ENCODE measurements at regions not wholly inside any gene's neighbourhood (a gene's known extent, or its start where the extent isn't known, plus 50 kb on each side); places are given as distances from the start of the nearest gene placed in this dataset.

DNA sequence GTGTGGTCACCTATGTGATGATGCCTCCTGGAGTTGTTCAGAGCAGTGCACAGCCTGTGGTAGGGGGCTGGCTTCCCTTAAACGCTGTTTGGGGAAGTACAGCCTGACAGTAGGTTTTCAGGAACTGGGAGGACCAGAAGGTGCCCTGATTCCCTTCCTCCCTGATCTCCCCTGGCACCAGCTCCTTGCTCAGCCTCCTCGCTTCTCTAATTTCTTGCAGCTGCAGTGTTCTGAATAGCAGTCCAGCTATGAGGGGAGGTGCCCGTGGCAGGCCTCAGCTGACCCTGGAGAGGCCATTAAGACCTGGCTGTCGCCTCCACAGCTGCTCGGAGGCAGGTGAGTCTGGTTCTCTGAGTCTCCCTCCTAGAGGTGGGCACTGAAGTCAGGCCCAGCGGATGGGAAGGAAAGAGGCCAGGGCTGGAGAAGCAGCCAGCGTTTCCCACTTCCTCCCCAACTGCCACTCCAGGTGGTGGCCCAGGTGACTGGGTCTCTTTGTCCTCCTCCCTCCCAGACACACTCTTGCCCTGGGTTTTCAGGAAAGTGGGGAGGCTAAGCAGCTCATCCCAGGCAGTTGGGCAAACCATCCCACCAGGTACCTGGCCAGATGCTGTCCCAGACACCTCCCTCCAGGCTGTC lies 52.0 kb upstream of the RPL11 start:
- 77 to 86% methylated on average over 4 to 6 of the region's 7 CpGs for WGBS, 2 experiments (ENCODE audit: insufficient coverage in 2 of 2)
- Histone ChIP-seq H3K4me3 (ENCODE audit: extremely low read depth, insufficient read depth, low read length, poor library complexity, severe bottlenecking) (no peak overlapping the region), H3K36me3 (ENCODE audit: control insufficient read depth, insufficient read depth, low read length) (no peaks in the 10 kb centered on the region), H3K27ac (ENCODE audit: low read depth, low read length, severe bottlenecking) (no peak overlapping the region), H3K9me3 (ENCODE audit: control insufficient read depth, low read length) (no peaks in the 10 kb centered on the region), H3K4me1 (ENCODE audit: control insufficient read depth, insufficient read depth, low read length, poor library complexity, severe bottlenecking) (peaks cover 10% of the 10 kb centered on the region)

GRCh38 chr1:23638786-23639241 lies 52.8 kb upstream of the RPL11 start:
- H3K27ac ChIP-seq (ENCODE audit: low read depth, low read length, severe bottlenecking): no peak overlapping the region
- no peak overlapping the region for H3K4me3 ChIP-seq (ENCODE audit: extremely low read depth, insufficient read depth, low read length, poor library complexity, severe bottlenecking)
- 76 to 81% methylated on average over 3 to 4 of the region's 5 CpGs for WGBS, 2 experiments (ENCODE audit: insufficient coverage in 2 of 2)
- H3K36me3 ChIP-seq (ENCODE audit: control insufficient read depth, insufficient read depth, low read length): no peaks in the 10 kb centered on the region
- H3K4me1 ChIP-seq (ENCODE audit: control insufficient read depth, insufficient read depth, low read length, poor library complexity, severe bottlenecking): peaks cover 12% of the 10 kb centered on the region
- no peaks in the 10 kb centered on the region for H3K9me3 ChIP-seq (ENCODE audit: control insufficient read depth, low read length)

GRCh38 chr1:23638188-23638619 lies 53.4 kb upstream of the RPL11 start:
- H3K36me3 ChIP-seq (ENCODE audit: control insufficient read depth, insufficient read depth, low read length): no peaks in the 10 kb centered on the region
- peaks cover 13% of the 10 kb centered on the region for H3K4me1 ChIP-seq (ENCODE audit: control insufficient read depth, insufficient read depth, low read length, poor library complexity, severe bottlenecking)
- H3K27ac ChIP-seq (ENCODE audit: low read depth, low read length, severe bottlenecking): no peak overlapping the region
- 47 to 54% methylated on average over 4 of the region's 4 CpGs for WGBS, 2 experiments (ENCODE audit: insufficient coverage in 2 of 2)
- H3K9me3 ChIP-seq (ENCODE audit: control insufficient read depth, low read length): no peaks in the 10 kb centered on the region
- H3K4me3 ChIP-seq (ENCODE audit: extremely low read depth, insufficient read depth, low read length, poor library complexity, severe bottlenecking): no peak overlapping the region

DNA sequence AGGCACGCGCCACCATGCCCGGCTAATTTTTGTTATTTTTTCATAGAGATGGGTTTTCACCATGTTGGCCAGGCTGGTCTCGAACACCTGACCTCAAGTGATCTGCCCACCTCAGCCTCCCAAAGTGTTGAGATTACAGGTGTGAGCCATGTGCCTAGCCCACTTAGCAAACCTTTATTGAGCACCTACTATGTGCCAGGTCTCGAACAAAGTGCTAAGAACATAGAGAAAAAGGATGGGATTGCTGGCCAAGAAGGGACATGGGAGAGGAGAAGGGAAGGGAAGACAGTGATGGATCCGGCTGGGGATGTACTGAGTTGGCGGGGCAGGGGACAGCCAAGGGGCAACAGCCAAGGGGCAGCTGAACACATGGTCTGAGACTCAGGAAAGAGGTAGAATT lies 55.6 kb upstream of the RPL11 start:
- H3K36me3 ChIP-seq (ENCODE audit: control insufficient read depth, insufficient read depth, low read length): no peaks in the 10 kb centered on the region
- WGBS, 2 experiments (ENCODE audit: insufficient coverage in 2 of 2): 94 to 100% methylated on average over 3 of the region's 7 CpGs
- no peak overlapping the region for H3K27ac ChIP-seq (ENCODE audit: low read depth, low read length, severe bottlenecking)
- H3K4me3 ChIP-seq (ENCODE audit: extremely low read depth, insufficient read depth, low read length, poor library complexity, severe bottlenecking): no peak overlapping the region
- H3K4me1 ChIP-seq (ENCODE audit: control insufficient read depth, insufficient read depth, low read length, poor library complexity, severe bottlenecking): peaks cover 18% of the 10 kb centered on the region
- no peaks in the 10 kb centered on the region for H3K9me3 ChIP-seq (ENCODE audit: control insufficient read depth, low read length)

DNA sequence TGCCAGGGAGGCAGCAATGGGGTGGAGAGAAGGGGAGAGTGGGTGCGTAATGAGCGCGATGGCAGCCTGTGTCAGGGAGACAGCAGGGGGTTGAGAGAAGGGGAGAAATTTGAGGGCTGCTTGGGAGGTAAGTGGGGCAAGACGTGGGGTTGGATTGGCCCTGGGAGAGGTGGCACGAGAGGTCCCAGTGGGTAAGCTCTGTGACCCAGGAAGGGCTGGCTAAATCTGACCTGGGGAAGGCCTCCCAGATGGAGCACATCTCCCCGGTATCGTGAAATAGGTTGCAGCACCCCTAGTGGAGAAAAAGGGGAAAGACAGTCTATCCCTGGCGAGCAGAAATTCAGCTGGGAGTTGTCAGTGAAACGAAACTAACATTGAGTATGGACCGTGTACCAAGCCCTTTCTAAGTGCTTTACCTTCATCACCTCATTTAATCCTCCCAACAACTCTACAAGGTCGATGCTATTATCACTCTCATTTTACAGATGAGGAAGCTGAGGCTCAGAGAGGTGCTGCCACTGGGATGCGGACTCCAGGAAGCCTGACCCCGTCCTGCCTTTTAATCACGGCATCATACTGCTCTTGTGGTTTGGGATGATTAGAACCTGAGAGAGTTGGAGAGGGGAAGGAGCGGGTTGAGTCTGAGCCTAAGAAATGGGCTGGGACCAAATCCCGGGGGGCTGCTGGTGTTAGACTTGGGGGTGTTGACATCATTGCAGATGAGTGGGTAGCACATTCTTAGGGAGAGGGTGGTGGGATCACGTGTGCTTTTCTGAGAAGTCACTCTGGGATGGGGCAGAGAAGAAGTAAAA lies 56.6 kb upstream of the RPL11 start:
- Histone ChIP-seq H3K4me1 (ENCODE audit: control insufficient read depth, insufficient read depth, low read length, poor library complexity, severe bottlenecking) (peaks cover 18% of the 10 kb centered on the region), H3K27ac (ENCODE audit: low read depth, low read length, severe bottlenecking) (peak overlapping the region; percentile 70), H3K4me3 (ENCODE audit: extremely low read depth, insufficient read depth, low read length, poor library complexity, severe bottlenecking) (no peak overlapping the region)

GRCh38 chr1:23634518-23634839 lies 57.1 kb upstream of the RPL11 start:
- 69 to 80% methylated on average over 2 of the region's 2 CpGs for WGBS, 2 experiments (ENCODE audit: insufficient coverage in 2 of 2)
- H3K27ac ChIP-seq (ENCODE audit: low read depth, low read length, severe bottlenecking): no peak overlapping the region
- no peak overlapping the region for H3K4me3 ChIP-seq (ENCODE audit: extremely low read depth, insufficient read depth, low read length, poor library complexity, severe bottlenecking)
- H3K36me3 ChIP-seq (ENCODE audit: control insufficient read depth, insufficient read depth, low read length): no peaks in the 10 kb centered on the region
- no peaks in the 10 kb centered on the region for H3K9me3 ChIP-seq (ENCODE audit: control insufficient read depth, low read length)
- peaks cover 18% of the 10 kb centered on the region for H3K4me1 ChIP-seq (ENCODE audit: control insufficient read depth, insufficient read depth, low read length, poor library complexity, severe bottlenecking)

More for the DNA sequence above, 56.6 kb upstream of the RPL11 start:
- 44 to 46% methylated on average over 11 to 14 of the region's 17 CpGs for WGBS, 2 experiments (ENCODE audit: insufficient coverage in 2 of 2)
- Histone ChIP-seq H3K9me3 (ENCODE audit: control insufficient read depth, low read length) (no peaks in the 10 kb centered on the region), H3K36me3 (ENCODE audit: control insufficient read depth, insufficient read depth, low read length) (no peaks in the 10 kb centered on the region)

DNA sequence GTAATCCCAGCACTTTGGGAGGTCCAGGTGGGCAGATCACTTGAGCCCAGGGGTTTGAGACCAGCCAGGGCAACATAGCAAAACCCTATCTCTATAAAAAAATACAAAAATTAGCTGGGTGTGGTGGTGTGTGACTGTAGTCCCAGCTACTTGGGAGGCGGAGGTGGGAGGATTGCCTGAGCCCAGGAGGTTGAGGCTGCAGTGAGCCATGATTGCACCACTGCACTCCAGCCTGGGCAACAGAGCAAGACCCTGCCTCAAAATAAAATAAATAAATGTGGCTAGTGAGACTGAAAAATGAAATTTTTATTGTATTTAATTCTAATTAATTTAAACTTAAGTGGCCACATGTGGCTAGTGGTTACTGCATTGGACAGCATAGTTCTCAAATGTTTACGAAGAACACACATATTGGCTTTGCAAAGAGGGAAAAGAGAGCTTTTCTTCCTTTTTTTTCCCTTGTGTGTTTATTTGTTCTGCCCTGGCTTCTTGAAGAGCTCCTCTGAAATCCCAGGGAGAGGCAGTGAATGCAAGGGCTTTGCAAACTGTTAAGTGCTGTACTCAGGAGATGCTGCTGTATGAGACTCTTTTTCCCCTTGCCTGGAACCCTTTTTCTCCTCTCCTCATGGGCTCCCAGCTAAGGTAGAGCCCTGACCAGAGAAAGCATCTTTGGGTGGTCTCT lies 59.0 kb upstream of the RPL11 start:
- H3K27ac ChIP-seq (ENCODE audit: low read depth, low read length, severe bottlenecking): no peak overlapping the region
- H3K4me3 ChIP-seq (ENCODE audit: extremely low read depth, insufficient read depth, low read length, poor library complexity, severe bottlenecking): no peak overlapping the region
- no peaks in the 10 kb centered on the region for H3K9me3 ChIP-seq (ENCODE audit: control insufficient read depth, low read length)
- H3K36me3 ChIP-seq (ENCODE audit: control insufficient read depth, insufficient read depth, low read length): no peaks in the 10 kb centered on the region
- peaks cover 13% of the 10 kb centered on the region for H3K4me1 ChIP-seq (ENCODE audit: control insufficient read depth, insufficient read depth, low read length, poor library complexity, severe bottlenecking)
- WGBS, 2 experiments (ENCODE audit: insufficient coverage in 2 of 2): 100% methylated on average over 1 of the region's 2 CpGs; no CpG with 5 or more reads in 1 of the 2 experiments

- no peak overlapping the region for H3K4me3 ChIP-seq (ENCODE audit: extremely low read depth, insufficient read depth, low read length, poor library complexity, severe bottlenecking)
- H3K9me3 ChIP-seq (ENCODE audit: control insufficient read depth, low read length): no peaks in the 10 kb centered on the region
- H3K27ac ChIP-seq (ENCODE audit: low read depth, low read length, severe bottlenecking): no peak overlapping the region
- WGBS, 2 experiments (ENCODE audit: insufficient coverage in 2 of 2): 79 to 93% methylated on average over 3 of the region's 4 CpGs
- H3K36me3 ChIP-seq (ENCODE audit: control insufficient read depth, insufficient read depth, low read length): no peaks in the 10 kb centered on the region
- H3K4me1 ChIP-seq (ENCODE audit: control insufficient read depth, insufficient read depth, low read length, poor library complexity, severe bottlenecking): peaks cover 10% of the 10 kb centered on the region
These were observed 61.8 kb upstream of the RPL11 start for GRCh38 chr1:23629708-23630290.

DNA sequence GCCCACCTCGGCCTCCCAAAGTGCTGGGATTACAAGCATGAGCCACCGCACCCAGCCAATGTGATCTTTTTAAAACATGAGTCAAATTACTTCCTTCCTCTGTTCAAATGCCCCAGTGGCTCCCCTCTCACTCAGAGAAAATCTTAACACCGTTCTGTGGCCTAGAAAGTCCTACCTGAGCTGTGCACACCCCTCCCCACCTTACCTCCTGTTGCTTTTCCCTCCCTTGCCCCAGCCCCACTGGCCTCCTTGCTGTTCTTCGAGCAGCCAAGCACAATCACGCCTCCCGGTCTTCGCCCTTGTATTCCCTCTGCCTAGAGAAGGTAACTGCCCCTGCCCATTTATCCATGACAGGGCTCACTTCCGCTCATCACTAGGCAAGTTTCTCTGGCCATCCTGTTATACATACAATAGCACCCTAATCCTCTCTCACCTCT lies 62.6 kb upstream of the RPL11 start:
- peaks cover 6% of the 10 kb centered on the region for H3K4me1 ChIP-seq (ENCODE audit: control insufficient read depth, insufficient read depth, low read length, poor library complexity, severe bottlenecking)
- no peaks in the 10 kb centered on the region for H3K36me3 ChIP-seq (ENCODE audit: control insufficient read depth, insufficient read depth, low read length)
- WGBS, 2 experiments (ENCODE audit: insufficient coverage in 2 of 2): 74 to 75% methylated on average over 7 to 8 of the region's 8 CpGs
- H3K9me3 ChIP-seq (ENCODE audit: control insufficient read depth, low read length): no peaks in the 10 kb centered on the region
- H3K4me3 ChIP-seq (ENCODE audit: extremely low read depth, insufficient read depth, low read length, poor library complexity, severe bottlenecking): no peak overlapping the region
- no peak overlapping the region for H3K27ac ChIP-seq (ENCODE audit: low read depth, low read length, severe bottlenecking)

DNA sequence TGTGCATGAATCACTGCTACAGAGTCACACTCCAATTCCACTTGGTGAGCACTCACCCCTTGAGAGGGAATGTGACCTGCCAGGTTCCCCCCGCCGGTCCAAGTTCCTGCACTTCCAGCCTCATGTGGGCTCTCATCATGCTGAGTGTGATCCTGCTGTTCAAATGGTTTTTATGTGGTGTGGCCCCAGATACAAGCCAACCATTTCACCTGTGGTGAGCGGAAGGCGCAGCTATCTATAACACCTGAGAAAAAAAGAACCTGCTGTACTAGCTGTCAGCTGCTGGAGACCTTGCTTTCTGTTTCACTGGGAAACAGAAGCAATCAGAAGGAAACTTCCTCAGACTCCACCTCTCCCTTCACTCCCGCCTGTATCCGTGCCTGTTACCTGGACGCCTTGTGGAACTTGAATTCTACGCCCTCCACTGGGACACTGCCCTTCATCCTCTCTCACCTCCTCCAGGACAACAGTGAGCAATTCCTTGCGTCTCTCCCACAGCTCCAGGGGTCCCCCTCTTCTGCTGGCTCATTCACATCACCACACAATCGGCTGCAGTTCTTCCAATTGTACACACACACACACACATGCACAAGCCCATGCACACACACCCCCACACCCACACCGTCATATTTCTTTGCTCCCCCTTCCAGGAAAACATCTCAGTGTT lies 64.4 kb upstream of the RPL11 start:
- H3K4me1 ChIP-seq (ENCODE audit: control insufficient read depth, insufficient read depth, low read length, poor library complexity, severe bottlenecking): no peaks in the 10 kb centered on the region
- no peak overlapping the region for H3K27ac ChIP-seq (ENCODE audit: low read depth, low read length, severe bottlenecking)
- H3K4me3 ChIP-seq (ENCODE audit: extremely low read depth, insufficient read depth, low read length, poor library complexity, severe bottlenecking): no peak overlapping the region
- WGBS, 2 experiments (ENCODE audit: insufficient coverage in 2 of 2): 84% methylated on average over 9 of the region's 11 CpGs
- no peaks in the 10 kb centered on the region for H3K36me3 ChIP-seq (ENCODE audit: control insufficient read depth, insufficient read depth, low read length)
- H3K9me3 ChIP-seq (ENCODE audit: control insufficient read depth, low read length): no peaks in the 10 kb centered on the region

All from mesodermal cell (in vitro differentiated cells).